Vagina (tissue), 2 donors: ENCODE measurements at regions not wholly inside any gene's neighbourhood (a gene's known extent, or its start where the extent isn't known, plus 50 kb on each side); places are given as distances from the start of the nearest gene placed in this dataset.
"Not testable (repeated sequence)": the region's sequence is repeated elsewhere in the genome, so short reads cannot be mapped to it uniquely, and the experiment has no call there.

ENCODE experiments used
- DNase-seq, 2 donors: peaks; one replicate each; pipeline ENCODE4 v3.0.0-alpha.2; 2017; ENCODE audit errors: extremely low spot score in 2 of 2
- H3K27ac ChIP-seq: fragments of 200-600 bp; sonication (generic); one replicate; pipeline ENCODE4 v1.5.1; 2019
- H3K27me3 ChIP-seq: fragments of 200-600 bp; sonication (generic); one replicate; pipeline ENCODE4 v1.5.1; 2019
- H3K36me3 ChIP-seq, 2 donors: fragments of 200-600 bp; sonication (generic); one replicate each; pipeline ENCODE4 v1.5.1; 2017 to 2019
- H3K4me1 ChIP-seq: fragments of 200-600 bp; sonication (generic); one replicate; pipeline ENCODE4 v1.5.1; 2019
- H3K4me3 ChIP-seq, 2 donors: fragments of 200-600 bp; sonication (generic); 1 replicate in 1 of 2; 2 replicates in 1 of 2; pipeline ENCODE4 v1.5.1; 2016 to 2019
- H3K9me3 ChIP-seq: fragments of 200-600 bp; sonication (generic); one replicate; pipeline ENCODE4 v1.5.1; 2019
- POLR2A ChIP-seq, 2 donors: fragments of 450-650 bp; IDR thresholded peaks; one replicate each; pipeline ENCODE4 v1.6.1; 2017; ENCODE audit warnings: antibody characterized with exemption in 2 of 2, mild to moderate bottlenecking in 2 of 2, moderate library complexity in 2 of 2
- POLR2AphosphoS5 ChIP-seq, 2 donors: sonication (generic); formaldehyde crosslinking; IDR thresholded peaks; one replicate each; pipeline ENCODE4 v1.9.0; 2017; ENCODE audit warnings: antibody characterized with exemption in 2 of 2, mild to moderate bottlenecking in 2 of 2, low read depth in 1 of 2; ENCODE audit not compliant: insufficient read depth in 1 of 2
- intact Hi-C: fragments of 100-400 bp; cut with DNase I; formaldehyde crosslinking; loops from one replicate; pipeline ENCODE4 v1.15.1; 2023
- TF ChIP-seq, protein P1 (sequence below), 3 experiments: fragments of 450-650 bp in 2 of 3; fragments of 200-600 bp in 1 of 3; sonication (generic) in 1 of 3; IDR thresholded peaks; one replicate each; pipeline ENCODE4 v1.5.1; 2017 to 2019; ENCODE audit warnings: antibody characterized with exemption in 3 of 3, mild to moderate bottlenecking in 2 of 3, moderate library complexity in 2 of 3

GRCh38 chr3:86427343-86427742, 563.6 kb downstream of the VGLL3 start:
- no peak overlapping the region for H3K4me3 ChIP-seq
- no peaks in the 10 kb centered on the region for H3K9me3 ChIP-seq
- H3K27me3 ChIP-seq, result no peaks in the 10 kb centered on the region
- TF ChIP-seq POLR2A (IDR thresholded peaks at IDR 0.05), result no peak
- TF ChIP-seq, protein P1, sequence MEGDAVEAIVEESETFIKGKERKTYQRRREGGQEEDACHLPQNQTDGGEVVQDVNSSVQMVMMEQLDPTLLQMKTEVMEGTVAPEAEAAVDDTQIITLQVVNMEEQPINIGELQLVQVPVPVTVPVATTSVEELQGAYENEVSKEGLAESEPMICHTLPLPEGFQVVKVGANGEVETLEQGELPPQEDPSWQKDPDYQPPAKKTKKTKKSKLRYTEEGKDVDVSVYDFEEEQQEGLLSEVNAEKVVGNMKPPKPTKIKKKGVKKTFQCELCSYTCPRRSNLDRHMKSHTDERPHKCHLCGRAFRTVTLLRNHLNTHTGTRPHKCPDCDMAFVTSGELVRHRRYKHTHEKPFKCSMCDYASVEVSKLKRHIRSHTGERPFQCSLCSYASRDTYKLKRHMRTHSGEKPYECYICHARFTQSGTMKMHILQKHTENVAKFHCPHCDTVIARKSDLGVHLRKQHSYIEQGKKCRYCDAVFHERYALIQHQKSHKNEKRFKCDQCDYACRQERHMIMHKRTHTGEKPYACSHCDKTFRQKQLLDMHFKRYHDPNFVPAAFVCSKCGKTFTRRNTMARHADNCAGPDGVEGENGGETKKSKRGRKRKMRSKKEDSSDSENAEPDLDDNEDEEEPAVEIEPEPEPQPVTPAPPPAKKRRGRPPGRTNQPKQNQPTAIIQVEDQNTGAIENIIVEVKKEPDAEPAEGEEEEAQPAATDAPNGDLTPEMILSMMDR (IDR thresholded peaks at IDR 0.05), result no peak
- no peak overlapping the region for H3K27ac ChIP-seq
- DNase-seq, result no peak
- intact Hi-C loops, result no loop called here
- no peaks in the 10 kb centered on the region for H3K4me1 ChIP-seq
- no peaks in the 10 kb centered on the region for H3K36me3 ChIP-seq

- intact Hi-C loops, result loop anchor here (5.0 kb wide), 1 partner anchor 999 kb away; no protein-coding TSS in a partner anchor
- Histone ChIP-seq H3K27ac (no peak overlapping the region), H3K4me3 (no peak overlapping the region), H3K9me3 (no peaks in the 10 kb centered on the region), H3K36me3 (no peaks in the 10 kb centered on the region), H3K4me1 (no peaks in the 10 kb centered on the region), H3K27me3 (no peaks in the 10 kb centered on the region)
- no peak for TF ChIP-seq POLR2A (IDR thresholded peaks at IDR 0.05)
- no peak for TF ChIP-seq POLR2AphosphoS5 (IDR thresholded peaks at IDR 0.05; ENCODE audit: insufficient read depth in 1 of 2, low read depth in 1 of 2)
- no peak for DNase-seq
Observed at GRCh38 chr3:86420990-86421739, 569.8 kb downstream of the VGLL3 start.

DNA sequence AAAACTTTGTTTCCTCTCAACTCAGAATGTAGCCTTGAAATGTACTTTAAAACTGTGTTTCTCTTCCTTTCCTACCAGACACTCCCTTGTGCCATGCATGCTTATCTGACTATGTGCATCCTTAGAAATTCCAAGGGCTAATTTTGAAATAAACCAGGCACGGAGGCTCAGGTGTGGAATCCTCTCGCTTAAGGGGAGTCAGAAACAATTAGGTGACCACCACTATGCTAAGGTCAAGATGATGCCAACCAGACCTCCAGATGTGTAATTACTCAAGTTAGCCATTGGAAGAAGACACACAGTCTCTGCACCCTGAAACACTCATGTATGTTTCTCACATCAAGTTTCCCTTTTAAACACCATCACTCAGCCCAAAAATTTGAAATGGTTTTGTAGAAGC, 572.1 kb downstream of the VGLL3 start:
- Histone ChIP-seq H3K27me3 (no peaks in the 10 kb centered on the region), H3K4me1 (no peaks in the 10 kb centered on the region), H3K9me3 (no peaks in the 10 kb centered on the region), H3K4me3 (no peak overlapping the region), H3K36me3 (no peaks in the 10 kb centered on the region), H3K27ac (no peak overlapping the region)
- intact Hi-C loops, result no loop called here
- no peak for TF ChIP-seq POLR2A (IDR thresholded peaks at IDR 0.05)
- DNase-seq, result no peak

- no peak for TF ChIP-seq POLR2AphosphoS5 (IDR thresholded peaks at IDR 0.05; ENCODE audit: insufficient read depth in 1 of 2, low read depth in 1 of 2)
- TF ChIP-seq, protein P1 (IDR thresholded peaks at IDR 0.05), result no peak
- TF ChIP-seq POLR2A (IDR thresholded peaks at IDR 0.05), result no peak
- Histone ChIP-seq H3K9me3 (no peaks in the 10 kb centered on the region), H3K4me3 (no peak overlapping the region), H3K4me1 (no peaks in the 10 kb centered on the region), H3K27me3 (no peaks in the 10 kb centered on the region), H3K27ac (no peak overlapping the region), H3K36me3 (no peaks in the 10 kb centered on the region)
- intact Hi-C loops, result no loop called here
- no peak for DNase-seq
Observed at GRCh38 chr3:86416334-86416733, 574.6 kb downstream of the VGLL3 start.

DNA sequence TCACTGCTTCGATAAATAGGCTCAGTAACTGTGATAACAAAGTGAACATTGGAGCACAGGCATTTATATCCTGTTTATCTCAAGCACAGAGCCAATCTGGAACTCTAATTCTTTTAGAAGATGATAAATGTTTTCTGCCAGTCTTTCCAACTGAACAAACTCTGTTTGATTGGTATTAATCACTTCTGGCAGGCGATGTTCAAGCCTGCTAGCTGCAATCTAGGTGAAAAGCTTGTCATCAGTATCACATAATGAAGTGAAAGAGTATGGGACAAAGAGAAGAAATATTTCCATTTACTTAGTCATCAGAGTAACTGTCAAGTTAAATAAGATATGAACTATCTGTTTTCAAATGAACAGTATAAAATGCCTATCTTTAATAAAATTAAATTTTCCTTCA, 577.3 kb downstream of the VGLL3 start:
- intact Hi-C loops, result no loop called here

GRCh38 chr3:86410587-86410986, 580.4 kb downstream of the VGLL3 start:
- TF ChIP-seq POLR2AphosphoS5 (IDR thresholded peaks at IDR 0.05; ENCODE audit: insufficient read depth in 1 of 2, low read depth in 1 of 2) (no peak), POLR2A (IDR thresholded peaks at IDR 0.05) (no peak)
- TF ChIP-seq, protein P1 (IDR thresholded peaks at IDR 0.05), result no peak
- Histone ChIP-seq H3K9me3 (no peaks in the 10 kb centered on the region), H3K4me1 (no peaks in the 10 kb centered on the region), H3K27ac (no peak overlapping the region), H3K36me3 (no peaks in the 10 kb centered on the region), H3K27me3 (no peaks in the 10 kb centered on the region), H3K4me3 (no peak overlapping the region)
- intact Hi-C loops, result no loop called here
- DNase-seq, result no peak

More for the DNA sequence above, 577.3 kb downstream of the VGLL3 start:
- Histone ChIP-seq H3K4me1 (no peaks in the 10 kb centered on the region), H3K27ac (no peak overlapping the region), H3K9me3 (no peaks in the 10 kb centered on the region), H3K4me3 (no peak overlapping the region), H3K36me3 (no peaks in the 10 kb centered on the region), H3K27me3 (no peaks in the 10 kb centered on the region)
- DNase-seq, result no peak
- TF ChIP-seq POLR2AphosphoS5 (IDR thresholded peaks at IDR 0.05; ENCODE audit: insufficient read depth in 1 of 2, low read depth in 1 of 2), result no peak

- not testable (repeated sequence) for H3K27me3 ChIP-seq
Observed at GRCh38 chr3:86389759-86390158, 601.2 kb downstream of the VGLL3 start.

More at GRCh38 chr3:86389759-86390158, 601.2 kb downstream of the VGLL3 start:
- H3K27ac ChIP-seq, H3K36me3 ChIP-seq, H3K4me1 ChIP-seq, DNase-seq, intact Hi-C loops, H3K4me3 ChIP-seq, H3K9me3 ChIP-seq: not testable (repeated sequence)
